ENCODE measurements at regions not wholly inside any gene's neighbourhood (a gene's known extent, or its start where the extent isn't known, plus 50 kb on each side); places are given as distances from the start of the nearest gene placed in this dataset.

DNA sequence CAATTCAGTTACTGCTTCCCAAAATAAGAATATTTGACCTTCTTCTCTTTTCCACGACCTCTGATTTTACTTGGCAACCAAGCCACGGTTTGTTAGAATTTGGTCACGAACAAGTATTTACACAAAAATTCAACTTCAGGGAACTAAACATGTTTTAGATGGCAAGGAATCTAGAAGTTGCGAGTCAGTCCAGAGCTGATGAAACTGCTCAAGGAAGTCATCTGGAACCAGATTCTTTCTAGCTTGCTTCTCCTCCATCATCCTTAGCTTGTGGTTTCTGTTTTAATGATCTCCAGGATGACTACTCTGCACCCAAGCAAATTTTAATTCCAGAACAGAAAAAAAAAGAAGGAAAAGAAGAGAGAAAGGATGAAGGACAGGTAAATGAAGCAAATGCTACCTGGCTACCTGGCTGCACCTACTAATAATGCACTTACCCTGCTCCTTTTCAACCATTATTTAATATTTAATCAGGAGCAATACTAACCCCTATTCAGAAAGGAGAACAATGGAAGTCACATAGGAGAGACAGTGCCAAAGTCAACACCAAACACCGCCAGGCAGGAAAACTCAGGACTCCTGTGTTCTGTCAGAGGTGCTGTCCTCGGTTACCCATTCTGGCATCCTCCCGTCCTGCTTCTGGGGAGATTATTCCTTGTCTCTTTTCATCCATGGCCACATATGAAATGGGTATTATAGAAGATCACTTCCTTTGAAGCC, 54.2 kb upstream of the RGS7 start:
- no peak overlapping the region for H3K4me3 ChIP-seq (ENCODE audit: low read length)
- H3K36me3 ChIP-seq (ENCODE audit: insufficient read depth, low read length), result no peaks in the 10 kb centered on the region
- no peak for TF ChIP-seq MXI1 (conservative IDR thresholded peaks at IDR 0.05; ENCODE audit: poor library complexity, severe bottlenecking)
- TF ChIP-seq SMC3 (conservative IDR thresholded peaks at IDR 0.05; ENCODE audit: poor library complexity), result no peak
- TF ChIP-seq POLR2AphosphoS5 (IDR thresholded peaks at IDR 0.05), result no peak
- TF ChIP-seq, protein P1, sequence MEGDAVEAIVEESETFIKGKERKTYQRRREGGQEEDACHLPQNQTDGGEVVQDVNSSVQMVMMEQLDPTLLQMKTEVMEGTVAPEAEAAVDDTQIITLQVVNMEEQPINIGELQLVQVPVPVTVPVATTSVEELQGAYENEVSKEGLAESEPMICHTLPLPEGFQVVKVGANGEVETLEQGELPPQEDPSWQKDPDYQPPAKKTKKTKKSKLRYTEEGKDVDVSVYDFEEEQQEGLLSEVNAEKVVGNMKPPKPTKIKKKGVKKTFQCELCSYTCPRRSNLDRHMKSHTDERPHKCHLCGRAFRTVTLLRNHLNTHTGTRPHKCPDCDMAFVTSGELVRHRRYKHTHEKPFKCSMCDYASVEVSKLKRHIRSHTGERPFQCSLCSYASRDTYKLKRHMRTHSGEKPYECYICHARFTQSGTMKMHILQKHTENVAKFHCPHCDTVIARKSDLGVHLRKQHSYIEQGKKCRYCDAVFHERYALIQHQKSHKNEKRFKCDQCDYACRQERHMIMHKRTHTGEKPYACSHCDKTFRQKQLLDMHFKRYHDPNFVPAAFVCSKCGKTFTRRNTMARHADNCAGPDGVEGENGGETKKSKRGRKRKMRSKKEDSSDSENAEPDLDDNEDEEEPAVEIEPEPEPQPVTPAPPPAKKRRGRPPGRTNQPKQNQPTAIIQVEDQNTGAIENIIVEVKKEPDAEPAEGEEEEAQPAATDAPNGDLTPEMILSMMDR (IDR thresholded peaks at IDR 0.05; ENCODE audit: poor library complexity, severe bottlenecking), result no peak
- TF ChIP-seq EZH2 (IDR thresholded peaks at IDR 0.05; ENCODE audit: borderline replicate concordance, insufficient read depth, low read length, poor library complexity, severe bottlenecking), result no peak
- no peak for TF ChIP-seq EP300 (conservative IDR thresholded peaks at IDR 0.05; ENCODE audit: poor library complexity, severe bottlenecking)
- no peak for TF ChIP-seq TAF1 (IDR thresholded peaks at IDR 0.05; ENCODE audit: low read depth)
- TF ChIP-seq, protein P2, sequence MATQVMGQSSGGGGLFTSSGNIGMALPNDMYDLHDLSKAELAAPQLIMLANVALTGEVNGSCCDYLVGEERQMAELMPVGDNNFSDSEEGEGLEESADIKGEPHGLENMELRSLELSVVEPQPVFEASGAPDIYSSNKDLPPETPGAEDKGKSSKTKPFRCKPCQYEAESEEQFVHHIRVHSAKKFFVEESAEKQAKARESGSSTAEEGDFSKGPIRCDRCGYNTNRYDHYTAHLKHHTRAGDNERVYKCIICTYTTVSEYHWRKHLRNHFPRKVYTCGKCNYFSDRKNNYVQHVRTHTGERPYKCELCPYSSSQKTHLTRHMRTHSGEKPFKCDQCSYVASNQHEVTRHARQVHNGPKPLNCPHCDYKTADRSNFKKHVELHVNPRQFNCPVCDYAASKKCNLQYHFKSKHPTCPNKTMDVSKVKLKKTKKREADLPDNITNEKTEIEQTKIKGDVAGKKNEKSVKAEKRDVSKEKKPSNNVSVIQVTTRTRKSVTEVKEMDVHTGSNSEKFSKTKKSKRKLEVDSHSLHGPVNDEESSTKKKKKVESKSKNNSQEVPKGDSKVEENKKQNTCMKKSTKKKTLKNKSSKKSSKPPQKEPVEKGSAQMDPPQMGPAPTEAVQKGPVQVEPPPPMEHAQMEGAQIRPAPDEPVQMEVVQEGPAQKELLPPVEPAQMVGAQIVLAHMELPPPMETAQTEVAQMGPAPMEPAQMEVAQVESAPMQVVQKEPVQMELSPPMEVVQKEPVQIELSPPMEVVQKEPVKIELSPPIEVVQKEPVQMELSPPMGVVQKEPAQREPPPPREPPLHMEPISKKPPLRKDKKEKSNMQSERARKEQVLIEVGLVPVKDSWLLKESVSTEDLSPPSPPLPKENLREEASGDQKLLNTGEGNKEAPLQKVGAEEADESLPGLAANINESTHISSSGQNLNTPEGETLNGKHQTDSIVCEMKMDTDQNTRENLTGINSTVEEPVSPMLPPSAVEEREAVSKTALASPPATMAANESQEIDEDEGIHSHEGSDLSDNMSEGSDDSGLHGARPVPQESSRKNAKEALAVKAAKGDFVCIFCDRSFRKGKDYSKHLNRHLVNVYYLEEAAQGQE (IDR thresholded peaks at IDR 0.05; ENCODE audit: borderline replicate concordance), result no peak
- TF ChIP-seq RAD21 (conservative IDR thresholded peaks at IDR 0.05), result no peak

DNA sequence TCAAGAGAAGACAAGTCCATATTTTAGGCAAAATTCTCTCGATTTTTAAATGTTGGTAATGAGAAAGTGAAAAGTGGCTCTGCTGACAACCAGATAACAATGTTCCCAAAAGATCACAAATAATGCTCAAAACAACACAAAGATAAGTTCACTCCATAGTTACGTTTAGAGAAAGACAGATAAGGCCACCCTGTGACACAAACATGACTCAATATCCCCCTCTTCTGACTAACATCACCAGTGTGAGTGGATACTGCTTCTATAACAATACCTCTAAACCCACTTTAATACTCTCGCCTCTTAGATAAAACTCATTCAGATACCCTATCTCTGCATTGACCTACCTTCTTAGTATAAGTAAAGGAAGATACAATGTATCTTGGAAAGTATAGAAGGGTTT, 51.2 kb upstream of the RGS7 start:
- TF ChIP-seq RAD21 (conservative IDR thresholded peaks at IDR 0.05), result peak; percentile 58
- TF ChIP-seq TAF1 (IDR thresholded peaks at IDR 0.05; ENCODE audit: low read depth), result no peak
- no peak for TF ChIP-seq MXI1 (conservative IDR thresholded peaks at IDR 0.05; ENCODE audit: poor library complexity, severe bottlenecking)
- peak; percentile 55 for TF ChIP-seq SMC3 (conservative IDR thresholded peaks at IDR 0.05; ENCODE audit: poor library complexity)
- TF ChIP-seq POLR2AphosphoS5 (IDR thresholded peaks at IDR 0.05), result no peak
- TF ChIP-seq, protein P1 (IDR thresholded peaks at IDR 0.05; ENCODE audit: poor library complexity, severe bottlenecking), result peak; percentile 43
- TF ChIP-seq EP300 (conservative IDR thresholded peaks at IDR 0.05; ENCODE audit: poor library complexity, severe bottlenecking), result no peak
- TF ChIP-seq, protein P2 (IDR thresholded peaks at IDR 0.05; ENCODE audit: borderline replicate concordance), result no peak
- TF ChIP-seq EZH2 (IDR thresholded peaks at IDR 0.05; ENCODE audit: borderline replicate concordance, insufficient read depth, low read length, poor library complexity, severe bottlenecking), result no peak
- Histone ChIP-seq H3K79me2 (replicated peaks; ENCODE audit: insufficient read depth, low read length) (no peaks in the 10 kb centered on the region), H3F3A (ENCODE audit: insufficient read depth, low read length, poor library complexity, severe bottlenecking) (no peaks in the 10 kb centered on the region), H3K9me3 (ENCODE audit: low read length) (no peaks in the 10 kb centered on the region), H3K9ac (ENCODE audit: low read length) (no peak overlapping the region), H3K27me3 (ENCODE audit: insufficient read depth, low read depth, low read length) (no peaks in the 10 kb centered on the region), H4K20me1 (ENCODE audit: insufficient read depth) (no peaks in the 10 kb centered on the region), H3K27ac (ENCODE audit: low read length) (no peak overlapping the region), H3K4me2 (ENCODE audit: low read length) (no peak overlapping the region), H3K4me3 (ENCODE audit: low read length) (no peak overlapping the region), H3K36me3 (ENCODE audit: insufficient read depth, low read length) (no peaks in the 10 kb centered on the region), H2AFZ (ENCODE audit: low read depth, low read length) (no peak overlapping the region), H3K9me2 (ENCODE audit: insufficient read depth, low read length) (no peaks in the 10 kb centered on the region)

More for the DNA sequence above, 54.2 kb upstream of the RGS7 start:
- no peak overlapping the region for H2AFZ ChIP-seq (ENCODE audit: low read depth, low read length)
- H3F3A ChIP-seq (ENCODE audit: insufficient read depth, low read length, poor library complexity, severe bottlenecking), result no peaks in the 10 kb centered on the region
- H3K9me2 ChIP-seq (ENCODE audit: insufficient read depth, low read length), result no peaks in the 10 kb centered on the region
- H3K27me3 ChIP-seq (ENCODE audit: insufficient read depth, low read depth, low read length), result no peaks in the 10 kb centered on the region
- no peak overlapping the region for H3K27ac ChIP-seq (ENCODE audit: low read length)
- no peaks in the 10 kb centered on the region for H3K79me2 ChIP-seq (replicated peaks; ENCODE audit: insufficient read depth, low read length)
- H3K4me2 ChIP-seq (ENCODE audit: low read length), result no peak overlapping the region
- H3K9ac ChIP-seq (ENCODE audit: low read length), result no peak overlapping the region
- H4K20me1 ChIP-seq (ENCODE audit: insufficient read depth), result no peaks in the 10 kb centered on the region
- no peaks in the 10 kb centered on the region for H3K9me3 ChIP-seq (ENCODE audit: low read length)

Data from neural cell (in vitro differentiated cells).